Fibroblast of skin of right biceps (primary cell): ENCODE measurements at regions not wholly inside any gene's neighbourhood (a gene's known extent, or its start where the extent isn't known, plus 50 kb on each side); places are given as distances from the start of the nearest gene placed in this dataset.

Source experiments
- DNase-seq: peaks from one replicate; pipeline ENCODE4 v3.0.0-alpha.2; 2013

- DNase-seq = no peak
These were observed 128.1 kb upstream of the BOD1 start for GRCh38 chr5:173744551-173744950.

GRCh38 chr5:173745123-173745522 is 128.7 kb upstream of the BOD1 start:
- no peak for DNase-seq

- DNase-seq = no peak
These were observed 129.1 kb upstream of the BOD1 start for GRCh38 chr5:173745557-173745956.

GRCh38 chr5:173746047-173746646 is 129.7 kb upstream of the BOD1 start:
- DNase-seq = no peak

- no peak for DNase-seq
These were observed 131.4 kb upstream of the BOD1 start for GRCh38 chr5:173747876-173748275.

GRCh38 chr5:173750538-173751265 is 134.3 kb upstream of the BOD1 start:
- DNase-seq = no peak

GRCh38 chr5:173751266-173751600 is 134.8 kb upstream of the BOD1 start:
- no peak for DNase-seq

GRCh38 chr5:173752653-173753052 is 135.5 kb upstream of the CPEB4 start:
- DNase-seq = no peak

- DNase-seq = peak; percentile 24
These were observed 134.6 kb upstream of the CPEB4 start for GRCh38 chr5:173753307-173754168.

- no peak for DNase-seq
These were observed 132.8 kb upstream of the CPEB4 start for GRCh38 chr5:173755319-173755718.

GRCh38 chr5:173757403-173758209 is 130.5 kb upstream of the CPEB4 start:
- DNase-seq = no peak

- DNase-seq = no peak
These were observed 129.5 kb upstream of the CPEB4 start for GRCh38 chr5:173758676-173759075.

- DNase-seq = no peak
These were observed 128.5 kb upstream of the CPEB4 start for GRCh38 chr5:173759691-173760090.

GRCh38 chr5:173760461-173761177 is 127.5 kb upstream of the CPEB4 start:
- DNase-seq = no peak

GRCh38 chr5:173761178-173761513 is 127.0 kb upstream of the CPEB4 start:
- DNase-seq = no peak

- no peak for DNase-seq
These were observed 126.1 kb upstream of the CPEB4 start for GRCh38 chr5:173762045-173762444.

GRCh38 chr5:173762930-173763329 is 125.2 kb upstream of the CPEB4 start:
- no peak for DNase-seq

GRCh38 chr5:173763410-173763809 is 124.7 kb upstream of the CPEB4 start:
- DNase-seq = no peak

GRCh38 chr5:173764332-173765028 is 123.7 kb upstream of the CPEB4 start:
- peak; percentile 92 for DNase-seq

- DNase-seq = no peak
These were observed 123.0 kb upstream of the CPEB4 start for GRCh38 chr5:173765029-173765644.

- DNase-seq = no peak
These were observed 122.5 kb upstream of the CPEB4 start for GRCh38 chr5:173765661-173766060.
